ENCODE measurements at regions not wholly inside any gene's neighbourhood (a gene's known extent, or its start where the extent isn't known, plus 50 kb on each side); places are given as distances from the start of the nearest gene placed in this dataset.

GRCh38 chr6:25167961-25168360 is 111.2 kb upstream of the CARMIL1 start (continued):
- TF ChIP-seq CREM (CRISPR knock-in tag; IDR thresholded peaks at IDR 0.05): no peak
- TF ChIP-seq TEAD4 (CRISPR knock-in tag; IDR thresholded peaks at IDR 0.05): no peak
- TF ChIP-seq NFE2L1 (CRISPR knock-in tag; IDR thresholded peaks at IDR 0.05): no peak
- no peak for TF ChIP-seq NR2C2 (CRISPR knock-in tag; IDR thresholded peaks at IDR 0.05)
- no peak for TF ChIP-seq ZNF423 (CRISPR knock-in tag; IDR thresholded peaks at IDR 0.05)
- no peak for TF ChIP-seq ATF2 (CRISPR knock-in tag; IDR thresholded peaks at IDR 0.05; ENCODE audit: borderline replicate concordance, low read depth)
- no peak for TF ChIP-seq NR3C1 (CRISPR knock-in tag; conservative IDR thresholded peaks at IDR 0.05; ENCODE audit: low read depth)
- no peak for TF ChIP-seq FOXP4 (CRISPR knock-in tag; IDR thresholded peaks at IDR 0.05)
- no peak for TF ChIP-seq MAX (CRISPR knock-in tag; IDR thresholded peaks at IDR 0.05)
- no peak for TF ChIP-seq JAZF1 (CRISPR knock-in tag; IDR thresholded peaks at IDR 0.05)
- TF ChIP-seq RELA (CRISPR knock-in tag; IDR thresholded peaks at IDR 0.05; ENCODE audit: borderline replicate concordance): no peak

- Mint-ChIP-seq H3K27ac (no peak overlapping the region), H3K27me3 (ENCODE audit: low read depth) (no peaks in the 10 kb centered on the region; the same call in 1 of the 2 replicates), H3K4me1 (no peaks in the 10 kb centered on the region), H3K9me3 (peaks cover 5% of the 10 kb centered on the region), H3K4me3 (no peak overlapping the region), H3K36me3 (no peaks in the 10 kb centered on the region)
- ChIA-PET POLR2A (no interaction called here), CTCF (no interaction called here)
- TF ChIP-seq JAZF1 (CRISPR knock-in tag; IDR thresholded peaks at IDR 0.05) (no peak), E2F5 (CRISPR knock-in tag; IDR thresholded peaks at IDR 0.05) (no peak), ZNF121 (CRISPR knock-in tag; IDR thresholded peaks at IDR 0.05) (no peak), ZNF219 (CRISPR knock-in tag; IDR thresholded peaks at IDR 0.05; ENCODE audit: borderline replicate concordance) (no peak), ZNF423 (CRISPR knock-in tag; IDR thresholded peaks at IDR 0.05) (no peak), RORB (CRISPR knock-in tag; IDR thresholded peaks at IDR 0.05) (no peak), SP1 (CRISPR knock-in tag; conservative IDR thresholded peaks at IDR 0.05) (no peak), ZBTB43 (CRISPR knock-in tag; IDR thresholded peaks at IDR 0.05) (no peak), MXD4 (CRISPR knock-in tag; IDR thresholded peaks at IDR 0.05; ENCODE audit: borderline replicate concordance) (no peak), SMAD4 (CRISPR knock-in tag; IDR thresholded peaks at IDR 0.05) (no peak)
- ATAC-seq (no peak), DNase-seq (ENCODE audit: low spot score) (no peak)
Observed at GRCh38 chr6:25168637-25169036, 110.5 kb upstream of the CARMIL1 start.

GRCh38 chr6:25169553-25169952 is 109.6 kb upstream of the CARMIL1 start:
- Mint-ChIP-seq H3K4me3 (no peak overlapping the region), H3K4me1 (no peaks in the 10 kb centered on the region), H3K27me3 (ENCODE audit: low read depth) (no peaks in the 10 kb centered on the region; the same call in 1 of the 2 replicates), H3K27ac (no peak overlapping the region), H3K9me3 (peaks cover 2% of the 10 kb centered on the region), H3K36me3 (no peaks in the 10 kb centered on the region)
- ChIA-PET POLR2A (no interaction called here), CTCF (interaction anchor here (0.5 to 0.9 kb wide), 2 partner anchors 239 to 713 kb away, joined by 3 read pairs; no protein-coding TSS in a partner anchor)
- DNase-seq (ENCODE audit: low spot score): no peak
- no peak for ATAC-seq
- TF ChIP-seq ZNF138 (CRISPR knock-in tag; conservative IDR thresholded peaks at IDR 0.05): no peak
- no peak for TF ChIP-seq ESRRA (CRISPR knock-in tag; IDR thresholded peaks at IDR 0.05; ENCODE audit: borderline replicate concordance)
- TF ChIP-seq ZNF532 (CRISPR knock-in tag; IDR thresholded peaks at IDR 0.05; ENCODE audit: borderline replicate concordance): no peak
- no peak for TF ChIP-seq SMAD4 (CRISPR knock-in tag; IDR thresholded peaks at IDR 0.05)

Data from WTC11 (cell line).